ENCODE measurements at regions not wholly inside any gene's neighbourhood (a gene's known extent, or its start where the extent isn't known, plus 50 kb on each side); places are given as distances from the start of the nearest gene placed in this dataset.

DNA sequence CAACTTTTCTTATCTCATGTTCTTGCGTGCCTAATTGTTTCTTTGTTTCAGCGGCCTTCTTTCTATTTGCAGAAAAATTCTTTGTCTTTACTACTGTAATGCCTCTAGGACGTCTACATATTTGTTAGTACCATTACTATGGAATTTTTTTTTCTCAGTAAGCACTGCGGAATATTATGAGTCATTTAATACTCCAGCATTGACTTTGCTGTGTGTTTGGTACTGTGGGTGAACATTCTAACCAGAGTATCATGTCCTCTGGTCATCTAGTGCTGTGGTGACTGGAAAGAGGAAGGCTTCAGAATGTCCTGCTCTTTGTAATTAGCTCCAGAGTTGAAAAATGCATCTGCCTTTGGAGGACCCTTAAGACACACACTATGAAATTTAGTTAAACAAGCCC is 58.5 kb upstream of the FERD3L start:
- TF ChIP-seq, protein P1, sequence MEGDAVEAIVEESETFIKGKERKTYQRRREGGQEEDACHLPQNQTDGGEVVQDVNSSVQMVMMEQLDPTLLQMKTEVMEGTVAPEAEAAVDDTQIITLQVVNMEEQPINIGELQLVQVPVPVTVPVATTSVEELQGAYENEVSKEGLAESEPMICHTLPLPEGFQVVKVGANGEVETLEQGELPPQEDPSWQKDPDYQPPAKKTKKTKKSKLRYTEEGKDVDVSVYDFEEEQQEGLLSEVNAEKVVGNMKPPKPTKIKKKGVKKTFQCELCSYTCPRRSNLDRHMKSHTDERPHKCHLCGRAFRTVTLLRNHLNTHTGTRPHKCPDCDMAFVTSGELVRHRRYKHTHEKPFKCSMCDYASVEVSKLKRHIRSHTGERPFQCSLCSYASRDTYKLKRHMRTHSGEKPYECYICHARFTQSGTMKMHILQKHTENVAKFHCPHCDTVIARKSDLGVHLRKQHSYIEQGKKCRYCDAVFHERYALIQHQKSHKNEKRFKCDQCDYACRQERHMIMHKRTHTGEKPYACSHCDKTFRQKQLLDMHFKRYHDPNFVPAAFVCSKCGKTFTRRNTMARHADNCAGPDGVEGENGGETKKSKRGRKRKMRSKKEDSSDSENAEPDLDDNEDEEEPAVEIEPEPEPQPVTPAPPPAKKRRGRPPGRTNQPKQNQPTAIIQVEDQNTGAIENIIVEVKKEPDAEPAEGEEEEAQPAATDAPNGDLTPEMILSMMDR (conservative IDR thresholded peaks at IDR 0.05; ENCODE audit: low read depth) = no peak
- no peak overlapping the region for H3K27ac ChIP-seq
- POLR2A ChIA-PET (ENCODE audit: low non-redundant PET) = no interaction called here
- no peak for DNase-seq (ENCODE audit: low spot score)
- CTCF ChIA-PET = no interaction called here

DNA sequence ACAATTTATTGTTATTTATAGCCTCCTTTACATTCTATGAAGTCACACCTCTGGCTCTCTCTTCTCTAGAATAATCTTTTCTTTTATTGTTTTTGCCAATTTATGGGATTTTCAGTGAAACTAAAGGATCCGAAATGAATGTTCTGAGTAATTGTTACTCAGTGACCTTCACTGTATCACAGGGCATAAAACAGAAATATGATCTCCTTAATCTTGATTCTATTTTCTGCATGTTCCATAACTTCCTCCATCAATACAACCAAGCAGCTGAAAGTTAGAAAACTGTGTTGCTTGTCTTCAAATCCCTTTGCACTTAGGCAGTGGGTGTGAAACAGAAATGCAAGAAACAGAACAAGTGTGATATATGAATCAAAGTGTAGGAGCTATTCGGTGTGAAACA is 57.4 kb upstream of the FERD3L start:
- TF ChIP-seq, protein P1 (conservative IDR thresholded peaks at IDR 0.05; ENCODE audit: low read depth) = no peak
- DNase-seq (ENCODE audit: low spot score) = no peak
- ChIA-PET CTCF (no interaction called here), POLR2A (ENCODE audit: low non-redundant PET) (no interaction called here)
- H3K27ac ChIP-seq = no peak overlapping the region

Measured in RWPE1 (cell line).